ENCODE measurements at regions not wholly inside any gene's neighbourhood (a gene's known extent, or its start where the extent isn't known, plus 50 kb on each side); places are given as distances from the start of the nearest gene placed in this dataset.

DNA sequence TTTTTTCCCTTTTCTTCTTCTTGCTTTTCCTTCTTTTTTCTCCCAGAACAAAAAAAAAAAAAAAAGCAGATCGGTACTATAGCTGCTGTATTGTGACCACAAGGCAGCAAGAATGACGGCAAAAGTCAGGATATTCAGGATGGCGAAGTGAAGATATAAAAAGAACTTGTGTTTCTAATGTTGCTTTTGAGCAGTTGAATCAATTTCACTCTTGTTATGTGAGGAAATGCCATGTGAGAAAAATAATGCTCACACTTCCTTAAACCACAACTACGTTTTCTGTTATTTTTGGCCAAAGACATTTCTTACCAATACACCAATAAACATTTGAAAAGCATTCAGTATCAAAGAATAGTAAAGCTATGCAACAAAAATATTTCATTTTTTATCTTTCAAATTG lies 510.5 kb downstream of the HACE1 start:
- Histone ChIP-seq H3K4me3 (ENCODE audit: extremely low read depth in 1 of 4, insufficient read depth in 2 of 4, low read depth in 3 of 4, low read length in 4 of 4) (no peak overlapping the region), H3K14ac (ENCODE audit: insufficient read length) (no peak overlapping the region), H2BK120ac (replicated peaks; ENCODE audit: low read depth, low read length) (no peak overlapping the region), H3K23ac (ENCODE audit: insufficient read length) (no peak overlapping the region), H3K56ac (replicated peaks; ENCODE audit: insufficient read length, low read depth, low read length) (no peak overlapping the region), H2AK5ac (ENCODE audit: low read depth, low read length) (no peak overlapping the region), H2BK15ac (ENCODE audit: low read length) (no peak overlapping the region), H3K9me3 (ENCODE audit: insufficient read depth in 2 of 2, low read depth in 1 of 2, low read length in 1 of 2) (peaks cover 3 to 5% of the 10 kb centered on the region in 2 experiments; a peak in 1 of 4 replicates), H3K4me1 (replicated peaks in 1 of 4; ENCODE audit: control insufficient read depth in 3 of 4, insufficient read depth in 4 of 4, low read length in 3 of 4) (no peaks in the 10 kb centered on the region), H4K91ac (replicated peaks; ENCODE audit: insufficient read length, low read length) (no peak overlapping the region), H3K4ac (replicated peaks; ENCODE audit: insufficient read length, low read depth, low read length) (no peak overlapping the region), H3K79me2 (ENCODE audit: control insufficient read depth in 1 of 2, insufficient read depth in 2 of 2, low read length in 2 of 2) (no peaks in the 10 kb centered on the region), H2BK5ac (ENCODE audit: low read depth, low read length) (0 out of 2 replicates have a peak overlapping the region, but pooled peaks have one; percentile 27), H3K27me3 (replicated peaks in 1 of 4; ENCODE audit: control insufficient read depth in 3 of 4, extremely low read depth in 1 of 4, insufficient read depth in 3 of 4, low read length in 3 of 4) (no peaks in the 10 kb centered on the region), H3K79me1 (ENCODE audit: low read depth, low read length) (no peaks in the 10 kb centered on the region), H2BK20ac (ENCODE audit: low read length) (no peak overlapping the region), H3K27ac (ENCODE audit: low read depth, low read length) (no peak overlapping the region), H2AFZ (ENCODE audit: low read length) (no peak overlapping the region), H3K23me2 (ENCODE audit: low read depth, low read length) (no peaks in the 10 kb centered on the region), H3K4me2 (ENCODE audit: insufficient read depth in 1 of 2, low read depth in 2 of 2, low read length in 2 of 2) (no peak overlapping the region), H3K9ac (replicated peaks in 1 of 4; ENCODE audit: extremely low read depth in 1 of 4, low read depth in 3 of 4, low read length in 3 of 4) (no peak overlapping the region), H4K20me1 (replicated peaks in 1 of 2; ENCODE audit: control insufficient read depth in 1 of 2, insufficient read depth in 2 of 2, low read length in 2 of 2) (no peaks in the 10 kb centered on the region), H3K36me3 (ENCODE audit: control insufficient read depth in 2 of 4, insufficient read depth in 4 of 4, low read length in 3 of 4) (no peaks in the 10 kb centered on the region; a peak in 1 of 8 replicates), H3K18ac (ENCODE audit: extremely low read depth, low read length) (no peak overlapping the region), H4K5ac (ENCODE audit: insufficient read length, low read depth, low read length) (no peak overlapping the region), H2BK12ac (ENCODE audit: low read depth, low read length) (no peak overlapping the region), H4K8ac (ENCODE audit: extremely low read depth, insufficient read depth, low read length) (no peak overlapping the region)
- POLR2A ChIA-PET (ENCODE audit: partially characterized antibody) = interaction anchor here (0.6 kb wide), 1 partner anchor 274 kb away, joined by 5 read pairs; no protein-coding TSS in a partner anchor
- FAIRE-seq (no peak), DNase-seq (ENCODE audit: low read depth in 1 of 2, low spot score in 2 of 2) (no peak)
- CTCF ChIA-PET (ENCODE audit: partially characterized antibody) = interaction anchor here (0.6 kb wide), 1 partner anchor 952 kb away, joined by 5 read pairs; no protein-coding TSS in a partner anchor
- 92% methylated on average over 4 of the region's 4 CpGs; no CpG with 5 or more reads in 1 of the 2 experiments for WGBS, 2 experiments (ENCODE audit: extremely low coverage in 1 of 2, insufficient coverage in 1 of 2, insufficient read length in 1 of 2, insufficient replicate concordance in 2 of 2, low coverage in 1 of 2, low lambda C conversion rate in 2 of 2, missing lambda C conversion rate in 1 of 2)
- TF ChIP-seq, protein P1, sequence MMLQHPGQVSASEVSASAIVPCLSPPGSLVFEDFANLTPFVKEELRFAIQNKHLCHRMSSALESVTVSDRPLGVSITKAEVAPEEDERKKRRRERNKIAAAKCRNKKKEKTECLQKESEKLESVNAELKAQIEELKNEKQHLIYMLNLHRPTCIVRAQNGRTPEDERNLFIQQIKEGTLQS (IDR thresholded peaks at IDR 0.05; ENCODE audit: insufficient read depth, low read depth, low read length) = no peak
- no peak for TF ChIP-seq CHD1 (IDR thresholded peaks at IDR 0.05; ENCODE audit: low read depth, low read length)
- TF ChIP-seq TAF7 (optimal IDR thresholded peaks at IDR 0.05; ENCODE audit: borderline replicate concordance, low read depth, low read length) = no peak
- no peak for TF ChIP-seq CBX5 (IDR thresholded peaks at IDR 0.05; ENCODE audit: low read depth, low read length)
- TF ChIP-seq SIRT6 (IDR thresholded peaks at IDR 0.05; ENCODE audit: low read length) = no peak
- no peak for TF ChIP-seq CREB1 (IDR thresholded peaks at IDR 0.05)
- no peak for TF ChIP-seq NRF1 (IDR thresholded peaks at IDR 0.05; ENCODE audit: low read depth, low read length)
- TF ChIP-seq RXRA (IDR thresholded peaks at IDR 0.05; ENCODE audit: insufficient read depth, low read depth, low read length) = no peak
- no peak for TF ChIP-seq GABPA (IDR thresholded peaks at IDR 0.05; ENCODE audit: borderline replicate concordance, insufficient read depth, low read length)
- TF ChIP-seq SP2 (IDR thresholded peaks at IDR 0.05; ENCODE audit: low read length) = no peak
- no peak for TF ChIP-seq CTBP2 (IDR thresholded peaks at IDR 0.05; ENCODE audit: borderline replicate concordance, insufficient read depth, insufficient read length, low read length)
- TF ChIP-seq EP300 (IDR thresholded peaks at IDR 0.05; ENCODE audit: borderline replicate concordance in 1 of 2, low read depth in 2 of 2, low read length in 2 of 2) = no peak
- TF ChIP-seq MAFK (IDR thresholded peaks at IDR 0.05; ENCODE audit: low read depth, low read length) = no peak
- no peak for TF ChIP-seq TAF1 (IDR thresholded peaks at IDR 0.05; ENCODE audit: low read depth, low read length)
- TF ChIP-seq KDM4A (IDR thresholded peaks at IDR 0.05; ENCODE audit: low read depth, low read length, severe bottlenecking) = no peak

Measured in H1 (cell line).